Stimulated activated effector memory CD8-positive, alpha-beta T cell treated with anti-CD3 and anti-CD28 coated beads, Interleukin-12 subunit alpha, Interleukin-12 subunit beta, amount 100 ng/mL, for 72 hours (primary cell): ENCODE measurements at regions not wholly inside any gene's neighbourhood (a gene's known extent, or its start where the extent isn't known, plus 50 kb on each side); places are given as distances from the start of the nearest gene placed in this dataset.
A peak's percentile ranks its signal among the peaks of the same experiment; 100 is the strongest.

ENCODE experiments used
- ATAC-seq: fragments of 150-1000 bp; cut with Tn5 transposase; 2 replicates; pipeline ENCODE4 v1.10.0; 2021
- DNase-seq, 2 donors: peaks; one replicate each; pipeline ENCODE4 v3.0.0; 2021 to 2022; ENCODE audit warnings: low spot score in 2 of 2
- H3K27ac Mint-ChIP-seq: one replicate; pipeline ENCODE4 v1.8.0; 2022; ENCODE audit warnings: mild to moderate bottlenecking, mixed read lengths
- H3K36me3 Mint-ChIP-seq: one replicate; pipeline ENCODE4 v1.8.0; 2022; ENCODE audit warnings: mild to moderate bottlenecking, mixed read lengths
- H3K4me1 Mint-ChIP-seq: one replicate; pipeline ENCODE4 v1.8.0; 2022; ENCODE audit warnings: mixed read lengths
- H3K4me3 Mint-ChIP-seq: one replicate; pipeline ENCODE4 v1.8.0; 2022; ENCODE audit warnings: mild to moderate bottlenecking, mixed read lengths
- H3K9me3 Mint-ChIP-seq: one replicate; pipeline ENCODE4 v1.8.0; 2022; ENCODE audit warnings: mixed read lengths

DNA sequence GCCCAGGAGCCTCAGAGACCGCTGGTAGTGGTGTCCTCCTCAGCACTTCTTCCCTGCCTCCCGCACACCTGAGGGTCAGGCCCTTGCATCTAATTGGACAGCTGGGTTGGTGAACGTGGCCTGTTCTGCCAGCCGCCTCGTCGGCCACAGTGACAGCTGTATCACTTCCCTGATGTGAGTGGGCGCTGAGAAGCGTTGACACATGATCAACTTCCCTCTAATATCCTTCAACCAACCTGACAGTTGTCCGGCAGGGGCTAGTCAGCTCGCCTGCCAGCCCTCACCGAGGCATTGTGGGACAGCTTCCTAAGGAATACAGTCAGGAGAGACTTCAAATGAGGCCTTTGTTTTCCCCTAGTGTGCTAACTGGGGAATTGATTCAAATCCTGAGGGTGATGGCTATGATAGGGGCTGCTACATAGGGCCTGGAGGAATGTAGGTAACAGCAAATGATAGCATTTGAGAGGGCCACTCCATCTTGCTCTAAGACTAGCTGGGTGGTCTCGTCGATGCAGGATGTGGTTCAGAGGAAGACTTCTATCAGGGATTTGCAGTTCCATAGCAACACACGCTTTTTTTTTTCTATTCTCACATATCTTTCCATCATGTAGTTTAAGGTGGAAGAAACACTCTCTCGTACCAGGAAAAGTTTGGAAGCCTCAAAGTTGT lies 230.8 kb downstream of the TSHZ3 start:
- no peaks in the 10 kb centered on the region for H3K36me3 Mint-ChIP-seq
- no peaks in the 10 kb centered on the region for H3K9me3 Mint-ChIP-seq
- no peak overlapping the region for H3K27ac Mint-ChIP-seq
- ATAC-seq (no peak), DNase-seq (no peak)
- H3K4me3 Mint-ChIP-seq = no peak overlapping the region
- H3K4me1 Mint-ChIP-seq = no peaks in the 10 kb centered on the region

- Mint-ChIP-seq H3K4me1 (peaks cover 2% of the 10 kb centered on the region), H3K36me3 (no peaks in the 10 kb centered on the region), H3K9me3 (no peaks in the 10 kb centered on the region), H3K27ac (no peak overlapping the region), H3K4me3 (no peak overlapping the region)
- no peak for DNase-seq
- no peak for ATAC-seq
Observed at GRCh38 chr19:31114585-31114984, 234.7 kb downstream of the TSHZ3 start.

DNA sequence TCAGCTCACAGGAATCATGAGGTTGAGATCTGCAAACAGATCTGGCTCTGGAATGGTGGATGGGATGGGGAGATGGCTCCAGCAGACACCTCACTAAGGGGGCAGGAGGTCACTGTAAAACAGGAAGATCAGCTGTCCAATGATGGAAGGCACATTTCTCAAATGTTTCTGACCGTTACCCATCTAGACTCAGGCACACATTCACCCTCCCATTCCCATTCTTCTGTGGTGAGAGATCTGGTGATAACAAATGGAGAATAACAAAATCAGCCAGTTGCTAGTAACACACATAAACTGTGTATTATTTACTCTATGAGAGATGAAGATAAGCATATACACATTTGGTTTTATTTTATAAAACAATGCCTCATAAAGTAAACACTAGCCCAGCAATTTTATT lies 235.9 kb downstream of the TSHZ3 start:
- Mint-ChIP-seq H3K4me3 (no peak overlapping the region), H3K36me3 (no peaks in the 10 kb centered on the region), H3K4me1 (peaks cover 9% of the 10 kb centered on the region), H3K9me3 (no peaks in the 10 kb centered on the region), H3K27ac (no peak overlapping the region)
- ATAC-seq = no peak
- no peak for DNase-seq

GRCh38 chr19:31112158-31112557 lies 237.1 kb downstream of the TSHZ3 start:
- Mint-ChIP-seq H3K36me3 (no peaks in the 10 kb centered on the region), H3K27ac (no peak overlapping the region), H3K9me3 (no peaks in the 10 kb centered on the region), H3K4me3 (no peak overlapping the region), H3K4me1 (peaks cover 9% of the 10 kb centered on the region)
- DNase-seq (no peak), ATAC-seq (no peak)

DNA sequence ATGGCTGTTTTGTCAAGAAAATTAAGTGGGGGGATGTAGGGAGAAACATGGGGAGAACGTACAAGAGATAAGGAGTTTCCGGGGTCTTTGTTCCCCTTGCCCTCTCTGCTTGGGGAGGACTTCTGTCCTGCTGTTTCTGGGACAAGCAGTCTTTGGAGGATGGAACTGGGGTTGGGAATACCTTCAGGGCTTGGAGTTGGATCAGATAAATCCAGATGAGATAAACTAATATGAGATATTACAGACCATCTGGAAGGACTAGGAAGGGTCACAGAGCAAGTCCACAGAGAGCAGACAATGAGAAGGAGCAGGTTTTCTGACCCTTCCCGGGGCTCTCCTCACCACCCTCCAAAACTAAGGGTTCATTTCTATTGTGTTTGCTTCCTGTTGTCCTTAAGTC lies 237.5 kb downstream of the TSHZ3 start:
- no peak overlapping the region for H3K27ac Mint-ChIP-seq

GRCh38 chr19:31110336-31110735 lies 238.9 kb downstream of the TSHZ3 start:
- no peaks in the 10 kb centered on the region for H3K9me3 Mint-ChIP-seq
- H3K27ac Mint-ChIP-seq = no peak overlapping the region
- DNase-seq (no peak), ATAC-seq (peak; percentile 63)
- no peaks in the 10 kb centered on the region for H3K36me3 Mint-ChIP-seq
- peaks cover 9% of the 10 kb centered on the region for H3K4me1 Mint-ChIP-seq
- H3K4me3 Mint-ChIP-seq = no peak overlapping the region

More for the DNA sequence above, 237.5 kb downstream of the TSHZ3 start:
- no peaks in the 10 kb centered on the region for H3K36me3 Mint-ChIP-seq
- H3K9me3 Mint-ChIP-seq = no peaks in the 10 kb centered on the region
- peaks cover 9% of the 10 kb centered on the region for H3K4me1 Mint-ChIP-seq
- H3K4me3 Mint-ChIP-seq = no peak overlapping the region
- DNase-seq (no peak), ATAC-seq (no peak)

- H3K4me1 Mint-ChIP-seq = peaks cover 9% of the 10 kb centered on the region
- no peak overlapping the region for H3K4me3 Mint-ChIP-seq
- H3K36me3 Mint-ChIP-seq = no peaks in the 10 kb centered on the region
- DNase-seq = no peak
- no peak for ATAC-seq
- H3K27ac Mint-ChIP-seq = no peak overlapping the region
- no peaks in the 10 kb centered on the region for H3K9me3 Mint-ChIP-seq
Observed at GRCh38 chr19:31109636-31110035, 239.6 kb downstream of the TSHZ3 start.

- Mint-ChIP-seq H3K4me3 (no peak overlapping the region), H3K9me3 (no peaks in the 10 kb centered on the region), H3K27ac (no peak overlapping the region), H3K4me1 (peaks cover 9% of the 10 kb centered on the region), H3K36me3 (no peaks in the 10 kb centered on the region)
- DNase-seq (no peak), ATAC-seq (no peak)
Observed at GRCh38 chr19:31107096-31107495, 242.1 kb downstream of the TSHZ3 start.

- no peak overlapping the region for H3K27ac Mint-ChIP-seq
- H3K4me3 Mint-ChIP-seq = no peak overlapping the region
- no peaks in the 10 kb centered on the region for H3K9me3 Mint-ChIP-seq
- DNase-seq (no peak), ATAC-seq (no peak)
- H3K4me1 Mint-ChIP-seq = peaks cover 9% of the 10 kb centered on the region
- H3K36me3 Mint-ChIP-seq = no peaks in the 10 kb centered on the region
Observed at GRCh38 chr19:31105761-31106160, 243.5 kb downstream of the TSHZ3 start.

DNA sequence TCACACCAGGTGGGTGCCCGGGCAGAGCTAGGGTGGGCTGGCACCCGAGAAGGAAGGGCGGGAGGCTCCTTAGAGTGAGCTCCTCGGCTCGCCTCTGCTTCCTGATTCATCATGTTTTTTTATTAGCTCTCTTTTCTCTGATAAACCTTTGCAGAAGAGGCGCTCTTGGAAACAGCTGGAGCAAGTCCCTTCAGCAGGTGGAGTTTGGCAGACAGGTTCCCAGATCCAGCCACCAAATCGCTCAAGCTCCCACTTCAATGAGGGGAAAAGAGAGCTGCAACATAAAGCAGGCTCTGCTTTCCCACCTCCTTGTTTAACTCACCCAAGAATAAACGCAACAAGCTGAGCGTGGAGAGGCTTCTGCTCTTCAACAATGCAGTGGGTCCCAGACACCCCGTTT lies 244.8 kb downstream of the TSHZ3 start:
- Mint-ChIP-seq H3K4me1 (peaks cover 5% of the 10 kb centered on the region), H3K9me3 (no peaks in the 10 kb centered on the region), H3K36me3 (no peaks in the 10 kb centered on the region), H3K27ac (no peak overlapping the region), H3K4me3 (no peak overlapping the region)
- ATAC-seq (no peak), DNase-seq (no peak)

DNA sequence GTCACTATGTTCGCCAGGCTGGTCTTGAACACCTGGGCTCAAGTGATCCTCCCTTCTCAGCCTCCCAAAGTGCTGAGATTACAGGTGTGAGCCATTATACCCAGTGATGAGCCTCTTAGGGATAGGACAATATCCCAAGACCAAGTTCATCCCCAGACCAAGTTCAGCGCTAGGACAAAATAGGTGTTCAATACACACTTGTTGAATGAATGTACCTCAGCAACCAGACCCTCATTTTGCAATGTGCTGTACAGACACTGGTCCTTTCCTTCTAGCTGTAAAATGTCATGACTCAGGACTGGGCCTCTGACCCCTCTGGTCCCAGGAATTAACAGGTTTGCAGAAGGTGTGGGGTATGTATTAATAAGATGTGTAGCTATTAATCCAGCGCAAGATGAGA lies 246.0 kb downstream of the TSHZ3 start:
- Mint-ChIP-seq H3K36me3 (no peaks in the 10 kb centered on the region), H3K27ac (no peak overlapping the region), H3K9me3 (no peaks in the 10 kb centered on the region), H3K4me1 (no peaks in the 10 kb centered on the region), H3K4me3 (no peak overlapping the region)
- no peak for DNase-seq
- no peak for ATAC-seq

- DNase-seq (no peak), ATAC-seq (no peak)
- no peaks in the 10 kb centered on the region for H3K9me3 Mint-ChIP-seq
- H3K4me1 Mint-ChIP-seq = no peaks in the 10 kb centered on the region
- H3K36me3 Mint-ChIP-seq = no peaks in the 10 kb centered on the region
- no peak overlapping the region for H3K4me3 Mint-ChIP-seq
- no peak overlapping the region for H3K27ac Mint-ChIP-seq
Observed at GRCh38 chr19:31102674-31103073, 246.6 kb downstream of the TSHZ3 start.

- no peaks in the 10 kb centered on the region for H3K36me3 Mint-ChIP-seq
Observed at GRCh38 chr19:31100981-31101380, 248.3 kb downstream of the TSHZ3 start.

GRCh38 chr19:31100206-31100590 lies 249.0 kb downstream of the TSHZ3 start:
- H3K4me1 Mint-ChIP-seq = no peaks in the 10 kb centered on the region
- ATAC-seq = no peak
- DNase-seq = no peak
- no peak overlapping the region for H3K4me3 Mint-ChIP-seq
- H3K9me3 Mint-ChIP-seq = no peaks in the 10 kb centered on the region
- H3K36me3 Mint-ChIP-seq = no peaks in the 10 kb centered on the region
- no peak overlapping the region for H3K27ac Mint-ChIP-seq

More at GRCh38 chr19:31100981-31101380, 248.3 kb downstream of the TSHZ3 start:
- no peak for DNase-seq
- ATAC-seq = no peak
- no peak overlapping the region for H3K27ac Mint-ChIP-seq
- no peak overlapping the region for H3K4me3 Mint-ChIP-seq
- H3K4me1 Mint-ChIP-seq = no peaks in the 10 kb centered on the region
- no peaks in the 10 kb centered on the region for H3K9me3 Mint-ChIP-seq

- DNase-seq (no peak), ATAC-seq (no peak)
- Mint-ChIP-seq H3K9me3 (no peaks in the 10 kb centered on the region), H3K36me3 (no peaks in the 10 kb centered on the region), H3K4me3 (no peak overlapping the region), H3K27ac (no peak overlapping the region), H3K4me1 (no peaks in the 10 kb centered on the region)
Observed at GRCh38 chr19:31099515-31100205, 249.6 kb downstream of the TSHZ3 start.

DNA sequence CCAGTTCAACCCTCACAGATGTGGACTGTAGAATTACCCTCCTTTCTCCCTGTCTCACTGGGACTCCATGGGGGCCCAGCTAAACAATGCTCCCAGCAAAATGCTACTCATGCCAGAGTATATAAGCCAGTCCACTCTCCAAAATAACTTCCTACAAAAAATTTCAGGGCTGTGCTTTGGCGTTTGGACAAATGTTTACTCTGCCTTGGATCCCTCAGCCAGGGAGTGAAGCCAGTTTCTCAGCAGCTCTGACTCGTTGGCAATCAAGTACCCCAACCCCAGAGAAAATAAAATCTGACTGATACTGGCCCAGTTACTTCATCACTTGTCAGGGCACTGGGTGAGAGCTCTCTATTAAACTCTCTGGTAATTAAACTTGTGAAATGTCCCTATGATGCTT lies 250.4 kb downstream of the TSHZ3 start:
- Mint-ChIP-seq H3K4me1 (no peaks in the 10 kb centered on the region), H3K27ac (no peak overlapping the region), H3K4me3 (no peak overlapping the region), H3K36me3 (no peaks in the 10 kb centered on the region), H3K9me3 (no peaks in the 10 kb centered on the region)
- no peak for DNase-seq
- ATAC-seq = no peak
